Bronchial epithelial cell (primary cell): ENCODE measurements at regions not wholly inside any gene's neighbourhood (a gene's known extent, or its start where the extent isn't known, plus 50 kb on each side); places are given as distances from the start of the nearest gene placed in this dataset.

Experiments used
- DNase-seq: peaks from one replicate; pipeline ENCODE4 v3.0.0-alpha.2; 2010; ENCODE audit warnings: low read depth
- FAIRE-seq: peaks from 2 replicates; lab custom pipeline; 2011; peaks lifted over from hg19 to GRCh38; lab: Jason Lieb, UNC
- H3K27me3 ChIP-seq: 2 replicates; pipeline ENCODE4 v1.5.1; 2011; ENCODE audit warnings: low read length; ENCODE audit not compliant: control insufficient read depth, insufficient read depth
- H3K36me3 ChIP-seq: 2 replicates; pipeline ENCODE4 v1.5.1; 2011; ENCODE audit warnings: low read length; ENCODE audit not compliant: control insufficient read depth, insufficient read depth
- H3K4me3 ChIP-seq: 2 replicates; pipeline ENCODE4 v1.5.1; 2011; ENCODE audit warnings: mild to moderate bottlenecking, low read depth, low read length, control low read depth
- CTCF ChIP-seq: IDR thresholded peaks from 2 replicates; pipeline ENCODE4 v1.5.1; 2011; ENCODE audit warnings: mild to moderate bottlenecking, moderate library complexity, low read length, control low read depth, inconsistent platforms; ENCODE audit not compliant: insufficient read depth, severe bottlenecking

- DNase-seq (no peak), FAIRE-seq (no peak)
- Histone ChIP-seq H3K4me3 (no peak overlapping the region), H3K36me3 (no peaks in the 10 kb centered on the region), H3K27me3 (no peaks in the 10 kb centered on the region)
- TF ChIP-seq CTCF = no peak
Observed at GRCh38 chr3:19598870-19599269, 335.1 kb downstream of the EFHB start.

GRCh38 chr3:19596408-19596807 lies 337.6 kb downstream of the EFHB start:
- DNase-seq = no peak
- Histone ChIP-seq H3K27me3 (no peaks in the 10 kb centered on the region), H3K36me3 (no peaks in the 10 kb centered on the region), H3K4me3 (no peak overlapping the region)
- FAIRE-seq = no peak
- no peak for TF ChIP-seq CTCF

GRCh38 chr3:19595884-19596283 lies 338.1 kb downstream of the EFHB start:
- Histone ChIP-seq H3K4me3 (no peak overlapping the region), H3K27me3 (no peaks in the 10 kb centered on the region), H3K36me3 (no peaks in the 10 kb centered on the region)
- TF ChIP-seq CTCF = no peak
- FAIRE-seq (no peak), DNase-seq (no peak)
